ENCODE measurements at regions not wholly inside any gene's neighbourhood (a gene's known extent, or its start where the extent isn't known, plus 50 kb on each side); places are given as distances from the start of the nearest gene placed in this dataset.
"Not testable (repeated sequence)": the region's sequence is repeated elsewhere in the genome, so short reads cannot be mapped to it uniquely, and the experiment has no call there.

GRCh38 chr18:22704586-22704918, 228.6 kb upstream of the RBBP8 start:
- DNase-seq, result no peak

GRCh38 chr18:22705328-22705727, 227.8 kb upstream of the RBBP8 start:
- no peak for DNase-seq

GRCh38 chr18:22706025-22706424, 227.1 kb upstream of the RBBP8 start:
- DNase-seq, result not testable (repeated sequence)

- DNase-seq, result no peak
These were observed 223.7 kb upstream of the RBBP8 start for GRCh38 chr18:22709288-22710060.

- DNase-seq, result no peak
These were observed 222.4 kb upstream of the RBBP8 start for GRCh38 chr18:22710673-22711191.

GRCh38 chr18:22711192-22711685, 221.9 kb upstream of the RBBP8 start:
- no peak for DNase-seq

- no peak for DNase-seq
These were observed 219.6 kb upstream of the RBBP8 start for GRCh38 chr18:22713511-22713910.

GRCh38 chr18:22717536-22717935, 215.6 kb upstream of the RBBP8 start:
- DNase-seq, result not testable (repeated sequence)

GRCh38 chr18:22723221-22723620, 209.9 kb upstream of the RBBP8 start:
- no peak for DNase-seq

GRCh38 chr18:22723773-22724172, 209.4 kb upstream of the RBBP8 start:
- no peak for DNase-seq

- DNase-seq, result no peak
These were observed 206.7 kb upstream of the RBBP8 start for GRCh38 chr18:22726469-22726868.

- no peak for DNase-seq
These were observed 205.1 kb upstream of the RBBP8 start for GRCh38 chr18:22728016-22728415.

GRCh38 chr18:22728481-22729105, 204.5 kb upstream of the RBBP8 start:
- no peak for DNase-seq

- no peak for DNase-seq
These were observed 201.7 kb upstream of the RBBP8 start for GRCh38 chr18:22731398-22731797.

- no peak for DNase-seq
These were observed 198.9 kb upstream of the RBBP8 start for GRCh38 chr18:22734105-22734661.

- DNase-seq, result no peak
These were observed 198.1 kb upstream of the RBBP8 start for GRCh38 chr18:22734791-22735627.

- no peak for DNase-seq
These were observed 196.1 kb upstream of the RBBP8 start for GRCh38 chr18:22737054-22737453.

- no peak for DNase-seq
These were observed 194.0 kb upstream of the RBBP8 start for GRCh38 chr18:22739061-22739642.

- no peak for DNase-seq
These were observed 193.3 kb upstream of the RBBP8 start for GRCh38 chr18:22739789-22740188.

- no peak for DNase-seq
These were observed 191.8 kb upstream of the RBBP8 start for GRCh38 chr18:22741318-22741717.

- no peak for DNase-seq
These were observed 190.7 kb upstream of the RBBP8 start for GRCh38 chr18:22742409-22742808.

GRCh38 chr18:22745966-22746365, 187.2 kb upstream of the RBBP8 start:
- DNase-seq, result no peak

GRCh38 chr18:22752014-22752413, 181.1 kb upstream of the RBBP8 start:
- no peak for DNase-seq

Measured in SHP77 treated with DMSO at 0.1 percent for 48 hours (cell line).